Stomach (tissue), 4 donors: ENCODE measurements at regions not wholly inside any gene's neighbourhood (a gene's known extent, or its start where the extent isn't known, plus 50 kb on each side); places are given as distances from the start of the nearest gene placed in this dataset.

ENCODE experiments used
- POLR2A ChIP-seq, 4 donors: fragments of 450-650 bp; IDR thresholded peaks; one replicate each; pipeline ENCODE4 v1.6.1; 2016; ENCODE audit warnings: antibody characterized with exemption in 4 of 4, control low read depth in 2 of 4, mild to moderate bottlenecking in 1 of 4, moderate library complexity in 1 of 4
- TF ChIP-seq, protein P1 (sequence below), 7 experiments: fragments of 450-650 bp in 4 of 7; fragments of 200-600 bp in 3 of 7; sonication (generic) in 3 of 7; IDR thresholded peaks; one replicate each; pipeline ENCODE4 v1.5.1; 2016 to 2019; ENCODE audit warnings: antibody characterized with exemption in 7 of 7, control low read depth in 2 of 7, mild to moderate bottlenecking in 1 of 7

DNA sequence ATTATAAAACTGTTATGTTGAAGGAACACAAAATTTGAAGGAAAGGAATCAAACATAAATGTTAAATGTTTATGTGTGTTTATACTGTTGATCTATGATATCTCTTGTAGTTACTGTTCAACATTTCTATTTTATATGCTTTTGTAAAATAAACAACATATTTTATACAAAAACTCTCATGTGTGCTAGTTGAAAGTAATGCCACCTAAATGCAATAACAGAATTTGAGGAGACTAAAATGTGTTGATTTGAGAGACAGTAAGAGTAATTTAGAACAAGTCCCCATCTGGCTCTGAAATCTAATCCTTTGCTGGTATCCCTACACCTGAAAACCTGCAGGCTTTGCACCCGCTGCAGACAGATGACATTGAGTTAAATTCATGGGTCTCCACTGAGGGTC, 95.7 kb upstream of the TOP3B start:
- no peak for TF ChIP-seq POLR2A (IDR thresholded peaks at IDR 0.05)
- TF ChIP-seq, protein P1, sequence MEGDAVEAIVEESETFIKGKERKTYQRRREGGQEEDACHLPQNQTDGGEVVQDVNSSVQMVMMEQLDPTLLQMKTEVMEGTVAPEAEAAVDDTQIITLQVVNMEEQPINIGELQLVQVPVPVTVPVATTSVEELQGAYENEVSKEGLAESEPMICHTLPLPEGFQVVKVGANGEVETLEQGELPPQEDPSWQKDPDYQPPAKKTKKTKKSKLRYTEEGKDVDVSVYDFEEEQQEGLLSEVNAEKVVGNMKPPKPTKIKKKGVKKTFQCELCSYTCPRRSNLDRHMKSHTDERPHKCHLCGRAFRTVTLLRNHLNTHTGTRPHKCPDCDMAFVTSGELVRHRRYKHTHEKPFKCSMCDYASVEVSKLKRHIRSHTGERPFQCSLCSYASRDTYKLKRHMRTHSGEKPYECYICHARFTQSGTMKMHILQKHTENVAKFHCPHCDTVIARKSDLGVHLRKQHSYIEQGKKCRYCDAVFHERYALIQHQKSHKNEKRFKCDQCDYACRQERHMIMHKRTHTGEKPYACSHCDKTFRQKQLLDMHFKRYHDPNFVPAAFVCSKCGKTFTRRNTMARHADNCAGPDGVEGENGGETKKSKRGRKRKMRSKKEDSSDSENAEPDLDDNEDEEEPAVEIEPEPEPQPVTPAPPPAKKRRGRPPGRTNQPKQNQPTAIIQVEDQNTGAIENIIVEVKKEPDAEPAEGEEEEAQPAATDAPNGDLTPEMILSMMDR (IDR thresholded peaks at IDR 0.05), result no peak
